GM18951 (cell line): ENCODE measurements at regions not wholly inside any gene's neighbourhood (a gene's known extent, or its start where the extent isn't known, plus 50 kb on each side); places are given as distances from the start of the nearest gene placed in this dataset.

Experiments
- POLR2A ChIP-seq: IDR thresholded peaks from 4 replicates; pipeline ENCODE4 v1.6.1; 2011; ENCODE audit warnings: mild to moderate bottlenecking; ENCODE audit not compliant: insufficient read length, insufficient read depth; ENCODE audit errors: extremely low read depth
- in situ Hi-C: fragments of 300-500 bp; cut with MboI; formaldehyde crosslinking; loops from one replicate; pipeline ENCODE4 v1.12.0; 2022; ENCODE audit warnings: low sequenced_read_pairs, mixed read lengths, inconsistent platforms; ENCODE audit not compliant: unreplicated experiment

DNA sequence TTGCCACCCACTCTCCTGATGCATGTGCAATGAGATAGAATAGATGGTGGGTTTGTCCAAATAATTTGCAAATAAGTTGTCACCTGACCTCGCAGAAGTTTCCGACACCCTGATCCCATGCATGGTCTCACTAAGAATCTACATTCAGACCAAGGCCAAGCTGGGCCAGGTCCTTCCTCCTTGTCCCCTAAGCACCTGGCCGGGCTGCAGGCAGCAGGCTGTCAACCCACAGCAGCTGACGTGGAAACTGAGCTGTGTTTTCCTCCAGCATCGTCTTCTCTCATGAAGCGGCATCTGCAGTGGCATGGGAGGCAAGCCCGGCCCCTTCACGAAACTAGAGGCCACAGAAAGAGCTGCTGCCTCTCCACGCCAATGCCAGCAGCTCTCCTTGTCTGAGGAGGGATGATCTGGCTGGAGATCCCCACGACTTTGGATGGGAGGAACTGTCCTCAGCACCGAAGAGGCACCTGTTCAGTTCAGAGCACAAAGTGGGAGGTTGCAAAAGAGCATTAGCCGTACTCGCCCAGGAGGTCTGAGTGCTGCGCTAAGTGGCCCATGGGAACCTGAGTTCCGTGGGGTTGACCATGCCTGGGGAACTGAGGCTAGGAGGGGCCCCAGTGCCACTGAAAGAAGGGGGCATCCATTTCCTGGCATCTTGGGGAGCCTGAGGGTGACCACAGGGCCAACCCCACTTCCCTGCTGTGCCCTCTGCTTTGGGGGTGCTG, 110.5 kb upstream of the INSIG1 start:
- no peak for TF ChIP-seq POLR2A
- in situ Hi-C loops: no loop called here

GRCh38 chr7:155188357-155188756, 109.3 kb upstream of the INSIG1 start:
- in situ Hi-C loops: no loop called here
- TF ChIP-seq POLR2A: no peak

DNA sequence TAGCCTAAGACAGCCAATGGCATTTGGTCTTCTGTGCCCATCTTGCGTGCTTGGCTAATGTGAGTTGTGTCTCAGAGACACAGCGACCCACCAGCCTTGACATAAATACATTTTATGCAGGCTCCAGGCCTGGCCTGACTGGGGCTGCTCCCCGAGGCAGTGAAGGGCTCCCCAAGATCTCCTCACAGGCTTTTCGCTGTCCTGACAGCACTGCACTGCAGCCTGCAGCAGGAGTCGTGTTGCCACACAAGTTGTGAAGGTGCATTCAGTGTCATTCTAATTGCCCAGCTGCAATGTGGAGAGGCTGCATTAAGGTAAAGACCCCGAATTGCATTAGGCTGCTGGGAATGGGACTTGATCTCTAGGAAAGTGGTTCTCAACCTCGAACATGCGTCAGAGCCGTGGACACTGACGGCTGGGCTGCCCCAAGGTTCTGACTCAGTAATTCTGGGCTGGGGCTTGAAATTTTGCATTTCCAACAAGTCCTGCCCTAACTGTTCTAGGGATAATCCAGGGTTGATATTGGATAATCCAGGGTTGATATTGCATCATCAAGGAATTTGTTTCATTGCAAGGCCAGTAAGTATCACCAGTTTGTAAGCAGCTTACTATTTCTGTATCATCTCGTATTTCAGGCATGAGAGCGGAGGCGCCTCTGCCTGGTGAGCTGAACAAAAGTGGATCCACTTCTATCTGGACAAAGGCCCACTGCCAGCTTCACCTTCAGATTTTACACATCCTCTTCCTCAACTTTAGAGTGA, 108.7 kb upstream of the INSIG1 start:
- TF ChIP-seq POLR2A: no peak
- in situ Hi-C loops: no loop called here

DNA sequence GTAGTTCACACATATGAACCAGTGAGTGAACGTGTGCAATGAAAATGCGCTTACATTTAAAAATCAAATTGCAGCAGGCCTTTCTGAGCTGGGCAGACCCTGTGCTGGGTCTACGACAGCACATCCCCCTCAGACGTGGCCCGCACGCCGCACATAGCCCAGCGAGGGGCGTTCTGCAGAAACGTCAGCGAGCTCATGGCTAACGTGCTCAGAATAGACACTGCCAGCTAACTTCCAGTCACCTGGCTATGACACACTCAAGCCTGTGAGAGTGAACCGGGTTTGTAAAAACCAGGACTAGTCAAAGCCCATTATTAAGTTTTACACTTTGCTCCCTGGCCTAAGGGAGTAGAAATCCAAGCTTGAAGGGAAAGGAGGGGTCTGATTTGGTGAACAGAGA, 108.1 kb upstream of the INSIG1 start:
- in situ Hi-C loops: no loop called here
- no peak for TF ChIP-seq POLR2A

- no peak for TF ChIP-seq POLR2A
- in situ Hi-C loops: no loop called here
Observed at GRCh38 chr7:155190688-155191087, 107.0 kb upstream of the INSIG1 start.

DNA sequence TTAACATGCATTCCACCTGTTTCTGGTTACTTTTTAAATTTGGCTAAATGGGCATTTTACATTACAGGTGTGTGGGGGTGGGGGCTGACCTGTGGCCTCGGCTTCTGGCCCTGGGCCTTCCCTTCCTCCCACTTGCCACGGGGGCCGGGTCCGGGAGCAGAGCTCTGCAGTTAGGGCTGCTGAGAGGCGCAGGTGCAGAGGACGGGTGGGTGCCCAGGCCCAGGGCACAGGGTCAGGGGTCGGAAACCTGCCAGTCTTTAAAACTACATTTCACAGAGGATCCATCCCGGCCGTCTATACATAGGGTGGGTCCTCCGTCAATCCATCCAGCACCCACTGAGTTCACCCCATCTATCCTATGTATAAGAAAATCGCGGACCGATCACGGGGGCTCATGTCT, 106.5 kb upstream of the INSIG1 start:
- no peak for TF ChIP-seq POLR2A
- in situ Hi-C loops: no loop called here

DNA sequence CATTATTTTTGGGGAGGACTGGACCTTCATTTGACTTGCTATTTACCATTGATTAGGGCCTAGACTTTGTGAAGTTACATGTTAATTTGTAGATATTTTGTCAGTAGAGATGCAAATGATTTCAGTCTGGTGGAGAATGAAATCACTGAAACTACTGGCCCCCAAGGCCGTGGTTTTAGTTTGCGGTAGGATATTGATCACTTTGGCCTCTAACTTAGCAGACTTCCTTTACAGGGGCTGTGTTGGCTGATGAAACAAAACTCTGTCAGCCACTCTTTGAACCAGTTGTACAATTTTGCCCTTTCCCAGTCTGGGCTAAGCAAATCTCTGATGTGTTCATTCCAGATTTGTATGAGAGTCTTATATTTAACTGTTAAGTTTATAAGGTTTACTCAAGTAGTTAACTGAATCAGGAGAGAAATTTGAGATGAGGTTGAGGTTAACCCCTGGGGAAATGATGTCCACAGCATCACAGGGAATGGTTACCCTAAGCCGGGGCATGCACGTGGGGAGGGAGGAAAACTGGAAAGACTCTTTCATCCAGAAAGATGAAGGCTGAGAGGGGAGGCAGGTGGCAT, 105.7 kb upstream of the INSIG1 start:
- in situ Hi-C loops: no loop called here
- no peak for TF ChIP-seq POLR2A

DNA sequence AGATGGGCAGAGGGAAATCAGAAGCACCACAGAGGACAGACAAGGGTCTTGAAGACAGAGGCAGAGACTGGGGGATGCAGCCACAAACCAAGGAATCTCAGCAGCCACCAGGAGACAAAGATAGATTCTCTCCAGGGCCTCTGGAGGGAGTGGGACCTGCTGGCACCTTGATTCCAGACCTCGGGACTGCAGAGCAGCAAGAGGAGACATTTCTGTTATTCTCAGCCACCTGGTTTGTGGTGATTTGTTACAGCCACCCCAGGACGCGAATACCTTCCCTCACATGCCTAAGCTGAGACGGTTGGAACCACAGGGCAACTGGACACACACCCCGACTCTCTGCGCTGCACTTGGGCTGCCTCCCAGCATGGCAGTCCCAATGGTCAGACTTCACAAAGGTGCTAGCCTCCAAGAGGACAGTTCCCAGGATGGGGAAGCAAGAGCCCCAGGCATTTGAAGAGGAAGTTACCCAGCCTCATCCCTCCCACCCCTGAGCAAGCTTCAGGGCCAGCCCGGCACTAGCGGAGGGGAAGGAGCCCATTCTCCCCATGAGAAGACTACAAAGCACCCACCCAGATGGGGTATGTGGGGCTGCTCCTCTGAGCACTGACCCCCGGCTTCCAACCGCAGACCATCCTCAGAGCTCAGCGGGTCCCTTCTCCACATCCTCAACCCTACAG, 104.6 kb upstream of the INSIG1 start:
- in situ Hi-C loops: no loop called here
- no peak for TF ChIP-seq POLR2A

GRCh38 chr7:155193716-155194115, 104.0 kb upstream of the INSIG1 start:
- no peak for TF ChIP-seq POLR2A
- in situ Hi-C loops: no loop called here

- no peak for TF ChIP-seq POLR2A
- in situ Hi-C loops: no loop called here
Observed at GRCh38 chr7:155194382-155195140, 103.1 kb upstream of the INSIG1 start.

- TF ChIP-seq POLR2A: no peak
- in situ Hi-C loops: no loop called here
Observed at GRCh38 chr7:155195939-155196523, 101.6 kb upstream of the INSIG1 start.

- no peak for TF ChIP-seq POLR2A
- in situ Hi-C loops: no loop called here
Observed at GRCh38 chr7:155198196-155198892, 99.3 kb upstream of the INSIG1 start.
